NCI-H446 treated with DMSO at 0.1 percent for 48 hours (cell line): ENCODE measurements at regions not wholly inside any gene's neighbourhood (a gene's known extent, or its start where the extent isn't known, plus 50 kb on each side); places are given as distances from the start of the nearest gene placed in this dataset.
"Not testable (repeated sequence)": the region's sequence is repeated elsewhere in the genome, so short reads cannot be mapped to it uniquely, and the experiment has no call there.

Source experiments
- DNase-seq: peaks from one replicate; lab custom pipeline; 2025; lab: John Stamatoyannopoulos, UW

DNA sequence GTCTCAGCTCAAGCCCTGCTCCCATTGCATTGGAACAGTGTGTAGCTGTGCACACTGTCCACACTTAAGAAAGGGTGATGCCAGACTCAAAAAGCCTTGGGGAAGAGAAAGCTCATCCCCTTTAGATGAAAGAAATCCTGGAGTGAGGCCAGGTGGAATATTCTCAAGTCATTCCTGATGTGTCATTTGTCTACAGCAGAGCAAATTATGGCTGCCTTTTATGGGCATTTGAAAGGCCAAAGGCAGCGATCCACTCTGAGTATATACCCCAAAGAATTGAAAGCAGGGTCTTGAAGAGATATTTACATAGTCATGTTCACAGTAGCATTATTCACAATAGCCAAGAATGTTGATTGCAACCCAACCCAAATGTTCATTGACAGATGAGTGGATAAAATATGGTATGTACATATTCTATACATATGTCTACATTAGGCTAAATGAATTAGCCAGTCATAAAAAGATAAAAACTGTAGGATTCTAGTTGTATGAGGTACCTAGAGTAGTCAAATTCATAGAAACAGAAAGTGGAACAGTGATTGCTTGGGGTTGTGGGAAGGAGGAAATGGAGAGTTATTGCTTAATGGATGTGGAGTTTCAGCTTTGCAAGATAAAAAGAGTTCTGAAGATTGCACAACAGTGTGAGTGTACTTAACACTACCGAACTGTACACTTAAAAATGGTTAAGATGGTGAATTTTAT lies 214.9 kb downstream of the KCNRG start:
- DNase-seq: no peak

DNA sequence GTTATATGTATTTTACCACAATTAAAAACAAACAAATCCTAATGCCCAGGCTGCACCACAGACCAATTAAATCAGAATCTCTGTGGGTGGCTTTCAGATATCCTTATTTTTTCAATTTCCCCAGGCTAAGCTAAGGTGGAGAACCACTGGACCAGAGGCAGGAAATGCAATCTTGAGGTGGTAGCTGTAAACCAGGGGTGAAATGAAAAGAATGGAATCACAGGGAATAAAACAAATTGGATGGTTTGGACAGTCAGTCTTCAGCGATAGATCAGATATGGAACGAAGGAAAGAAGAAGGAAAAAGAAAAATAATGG lies 215.4 kb downstream of the KCNRG start:
- no peak for DNase-seq

DNA sequence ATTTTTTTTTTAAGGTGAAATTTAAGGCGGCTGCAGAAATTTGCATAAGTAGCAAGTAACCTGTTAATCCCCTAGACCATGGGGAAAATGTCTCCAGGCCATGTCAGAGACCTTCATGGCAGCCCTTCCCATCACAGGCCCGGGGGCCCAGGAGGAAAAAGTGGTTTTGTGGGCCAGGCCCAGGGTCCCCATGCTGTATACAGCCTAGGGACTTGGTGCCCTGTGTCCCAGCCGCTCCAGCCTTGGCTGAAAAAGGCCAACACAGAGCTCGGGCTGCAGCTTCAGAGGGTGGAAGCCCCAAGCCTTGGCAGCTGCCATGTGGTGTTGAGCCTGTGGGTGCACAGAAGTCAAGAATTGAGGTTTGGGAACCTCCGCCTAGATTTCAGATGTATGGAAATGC lies 218.3 kb downstream of the KCNRG start:
- DNase-seq: not testable (repeated sequence)

DNA sequence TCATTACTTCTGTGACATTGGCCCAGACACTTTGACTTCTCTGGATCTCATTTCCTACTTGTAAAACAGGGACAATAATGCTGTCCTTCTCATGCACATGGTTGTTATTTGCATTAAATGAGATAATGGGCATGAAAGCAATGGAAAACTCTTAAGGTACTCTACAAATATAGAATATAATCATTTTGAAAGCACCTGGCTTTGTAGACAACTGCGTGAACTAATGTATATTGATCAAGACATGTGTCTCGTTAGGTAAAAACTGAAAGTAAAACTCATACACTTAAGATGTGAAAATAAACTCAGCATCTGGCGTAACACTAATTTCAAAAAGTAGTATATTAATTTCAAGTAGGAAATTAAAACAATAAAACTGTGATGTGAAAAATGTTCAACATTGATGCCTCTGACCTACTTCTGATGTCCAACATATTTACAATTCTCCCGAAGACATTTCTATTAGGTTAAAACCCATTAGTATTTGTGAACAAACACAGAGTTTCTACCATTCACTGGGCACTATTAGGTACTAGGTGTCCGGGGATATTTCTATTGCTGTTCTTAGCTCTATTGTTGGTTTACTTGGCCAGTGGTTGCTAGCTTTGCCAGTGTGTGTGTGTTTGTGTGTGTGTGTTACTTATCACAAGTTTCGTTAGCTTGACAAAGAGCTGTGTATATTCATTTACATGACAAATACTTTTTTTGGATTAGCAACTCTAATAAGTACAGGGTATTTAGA lies 220.5 kb downstream of the KCNRG start:
- DNase-seq: no peak

DNA sequence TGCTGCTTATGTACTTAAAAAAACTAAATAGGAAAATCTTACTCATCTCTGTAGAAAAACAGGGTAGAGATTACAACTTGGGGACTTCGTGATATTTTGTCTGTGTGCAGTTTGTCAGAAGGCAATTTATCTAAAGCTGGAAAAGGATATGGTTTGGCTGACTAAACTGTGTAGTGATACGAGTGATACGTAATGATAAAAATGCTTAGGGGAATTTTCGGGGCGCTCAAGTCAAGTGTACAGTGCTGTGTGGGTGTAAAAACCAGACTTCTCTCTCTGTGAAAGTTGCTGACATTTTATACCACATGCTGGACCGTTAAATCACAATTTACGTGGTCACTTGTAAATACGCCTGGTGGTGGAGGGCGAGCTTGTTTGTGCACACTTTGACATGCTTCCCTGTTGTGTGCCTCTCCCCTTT lies 221.7 kb downstream of the KCNRG start:
- no peak for DNase-seq

DNA sequence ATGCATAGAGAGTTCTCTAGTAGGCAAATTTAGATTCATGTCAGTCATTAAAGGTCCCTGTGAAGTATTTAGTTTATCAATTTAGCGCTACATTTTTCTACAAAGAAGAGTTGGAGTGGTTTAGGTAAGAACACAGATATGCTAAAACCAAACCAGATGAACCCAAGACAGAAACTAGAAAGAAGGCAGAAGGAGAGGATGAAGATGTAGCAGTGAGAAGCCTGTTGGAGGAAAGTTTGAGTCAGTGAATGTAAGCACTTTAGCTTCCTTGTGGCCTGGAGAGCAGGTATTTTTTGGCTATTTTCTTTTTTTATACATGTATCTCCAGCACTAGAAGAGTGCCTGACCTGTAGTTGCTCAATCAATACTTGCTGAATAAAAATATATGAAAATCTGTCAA lies 223.7 kb downstream of the KCNRG start:
- DNase-seq: no peak

DNA sequence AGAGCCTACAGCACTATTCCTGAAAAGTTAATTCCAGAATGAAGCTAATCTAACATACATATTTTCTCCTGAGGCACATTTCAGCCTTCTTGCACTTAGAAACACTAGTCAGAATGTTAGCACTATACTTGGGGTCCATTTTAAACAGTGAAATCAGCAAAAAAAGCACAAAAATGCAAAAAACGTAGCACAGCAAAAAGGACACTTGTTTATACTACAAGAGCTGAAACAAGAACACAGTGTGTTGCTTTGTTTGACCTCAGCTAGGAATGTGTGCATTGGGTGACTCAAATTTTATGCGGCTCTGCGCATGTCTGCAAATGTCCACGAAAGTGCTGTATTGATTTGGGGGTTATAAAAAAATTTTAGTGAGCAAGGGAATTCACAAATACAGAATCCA lies 226.2 kb downstream of the KCNRG start:
- no peak for DNase-seq

DNA sequence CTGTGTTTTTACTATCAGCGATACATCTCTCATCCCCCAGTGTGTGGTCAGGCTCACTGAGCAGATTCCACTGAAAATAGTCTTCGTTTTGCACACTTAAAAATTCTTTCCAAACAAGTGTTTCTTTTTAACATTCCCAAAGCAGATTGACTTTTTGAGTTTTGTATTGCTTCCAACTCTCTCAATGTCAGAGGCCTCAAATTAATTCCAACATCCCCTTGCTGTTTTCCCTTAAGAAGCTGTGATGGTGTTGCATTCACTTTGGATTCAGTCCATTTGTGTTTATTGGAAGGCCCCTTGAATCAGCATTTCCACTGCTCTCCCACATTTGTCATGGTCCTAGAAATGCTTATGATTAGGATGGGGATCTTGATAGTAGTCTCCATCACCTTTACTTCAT lies 228.7 kb downstream of the KCNRG start:
- DNase-seq: no peak

DNA sequence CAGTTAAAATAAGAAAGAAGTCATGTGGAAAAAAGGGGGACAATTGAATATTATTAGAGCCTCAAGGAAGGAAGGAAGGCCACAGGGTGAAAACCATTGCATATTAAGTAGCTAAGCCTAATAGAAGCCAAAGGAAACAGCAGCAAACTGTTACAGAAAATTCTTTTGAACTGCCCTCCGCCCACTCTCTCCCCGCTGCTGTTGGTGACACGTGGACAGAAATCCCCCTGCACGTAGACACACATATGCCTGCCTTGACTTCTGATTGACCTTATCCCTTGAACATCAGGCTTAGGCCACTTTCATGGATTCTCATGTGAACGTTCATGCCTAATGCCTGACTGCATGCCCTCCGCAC lies 229.1 kb downstream of the KCNRG start:
- DNase-seq: no peak

DNA sequence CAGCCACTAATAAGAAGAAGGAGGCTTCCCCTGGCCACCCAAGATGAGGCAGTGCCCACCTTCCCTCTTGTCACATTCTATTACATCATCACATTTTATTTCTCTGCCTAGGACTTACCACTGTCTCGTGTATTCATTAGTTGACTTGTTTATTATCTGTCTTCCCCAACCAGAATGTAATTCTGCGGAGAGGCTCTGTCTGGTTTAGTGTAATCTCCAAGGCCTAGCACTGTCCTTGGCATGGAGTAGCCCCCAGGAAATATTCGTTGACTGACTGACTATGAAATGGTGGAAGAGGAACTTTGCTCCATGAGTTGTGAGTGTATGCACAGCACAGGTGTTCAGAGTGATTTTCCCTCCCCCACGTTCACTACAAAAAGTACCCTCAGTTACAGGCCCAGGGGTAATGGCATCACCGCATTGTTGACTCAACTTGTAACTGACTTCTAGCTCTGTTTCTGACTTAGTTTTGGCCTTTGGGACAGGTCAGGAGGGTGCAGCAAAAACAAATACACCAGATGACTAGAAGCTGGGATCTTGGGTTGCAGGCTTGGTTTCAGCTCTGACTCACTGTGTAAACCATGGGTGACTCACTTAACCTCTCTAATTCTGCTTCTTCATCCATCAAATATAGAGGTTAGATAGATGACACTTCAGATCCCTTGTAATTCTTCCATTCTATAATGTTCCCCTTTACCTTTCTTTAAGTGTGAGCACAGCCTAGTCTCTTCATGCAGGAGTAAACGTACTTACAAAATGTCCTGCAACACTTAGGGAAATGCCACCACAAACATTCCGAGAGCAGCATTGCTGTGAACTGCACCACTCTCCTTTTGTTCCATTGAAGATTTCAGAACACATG lies 229.7 kb downstream of the KCNRG start:
- peak; percentile 3 for DNase-seq

DNA sequence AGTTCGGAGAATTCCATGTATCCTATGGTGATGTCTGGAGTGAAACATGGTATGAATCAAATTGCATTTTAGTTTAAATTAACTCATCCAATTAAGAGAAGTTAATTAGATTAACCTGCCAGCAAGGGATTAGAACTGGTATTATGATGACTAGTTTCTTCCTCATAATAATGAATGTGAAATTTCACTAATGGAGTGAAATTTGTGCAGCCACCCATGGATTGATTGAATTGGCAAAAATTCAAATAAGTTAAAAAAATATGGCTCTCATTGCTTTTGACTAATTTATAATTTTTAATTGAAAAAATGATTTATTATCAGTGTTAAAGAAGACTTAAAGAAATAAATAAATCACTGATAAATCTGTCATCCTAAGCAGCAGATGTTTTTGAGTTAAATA lies 232.0 kb downstream of the KCNRG start:
- no peak for DNase-seq

DNA sequence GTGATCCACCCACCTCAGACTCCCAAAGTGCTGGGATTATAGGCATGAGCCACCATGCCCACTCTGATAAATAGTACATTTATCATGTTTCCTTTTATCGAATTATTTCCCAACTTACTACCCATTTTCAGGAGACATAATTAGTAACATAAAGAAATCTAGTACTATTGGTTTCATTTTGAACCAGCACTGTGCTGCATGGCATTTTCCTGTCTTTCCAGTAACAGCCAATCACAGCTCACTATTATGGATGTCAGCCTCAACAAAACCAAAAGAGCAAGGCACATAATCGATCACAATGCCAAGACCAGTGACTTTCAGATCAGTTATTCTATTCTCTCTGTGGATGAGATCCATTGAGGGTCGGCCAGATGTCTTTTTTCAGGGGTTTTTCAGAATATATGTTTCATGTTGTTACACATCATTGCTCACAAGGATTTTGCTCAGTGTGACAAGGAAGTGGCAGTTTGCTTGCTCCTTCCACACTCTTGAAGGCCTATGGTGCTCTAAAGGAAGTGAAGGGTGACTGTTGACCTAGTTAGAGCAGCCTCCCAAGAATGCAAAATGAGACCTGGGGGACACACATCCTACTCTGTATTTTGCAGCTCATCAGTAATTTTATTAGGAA lies 233.4 kb downstream of the KCNRG start:
- DNase-seq: no peak

DNA sequence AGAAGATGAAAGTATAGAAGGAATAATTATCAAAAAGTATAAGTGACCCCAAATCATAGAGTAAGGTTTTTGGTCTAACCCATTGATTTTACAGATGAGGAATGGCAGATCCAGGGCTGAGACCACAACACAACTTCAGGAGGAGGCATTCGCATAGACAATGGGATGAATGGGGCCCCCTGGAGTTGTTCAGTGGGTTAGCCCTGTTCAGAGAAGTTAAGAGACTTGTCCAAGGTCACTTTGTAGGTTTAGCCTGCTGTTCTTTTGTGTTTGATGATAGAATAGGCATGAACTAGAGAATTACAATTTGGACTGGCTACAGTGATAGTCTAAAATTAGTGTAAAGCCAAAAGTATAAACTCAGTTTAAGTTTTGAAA lies 233.9 kb downstream of the KCNRG start:
- no peak for DNase-seq

DNA sequence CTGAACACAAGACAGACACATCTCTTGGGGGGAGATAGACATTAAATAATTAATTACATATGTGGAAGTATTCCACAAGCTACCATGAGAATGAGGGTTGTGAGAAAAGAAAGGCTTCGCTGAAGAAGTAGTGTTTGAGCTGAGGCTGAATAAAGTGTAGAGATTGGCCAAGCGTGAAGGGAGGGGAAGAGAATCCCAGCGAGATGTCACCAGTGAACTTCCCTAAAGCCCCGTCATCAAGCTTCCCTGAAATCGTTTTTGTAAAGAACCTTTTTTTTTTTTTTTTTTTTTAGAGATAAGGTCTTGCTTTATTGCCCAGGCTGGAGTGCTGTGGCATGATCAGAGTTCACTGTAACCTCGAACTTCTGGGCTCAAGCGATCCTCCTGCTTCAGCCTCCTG lies 235.2 kb downstream of the KCNRG start:
- DNase-seq: no peak

DNA sequence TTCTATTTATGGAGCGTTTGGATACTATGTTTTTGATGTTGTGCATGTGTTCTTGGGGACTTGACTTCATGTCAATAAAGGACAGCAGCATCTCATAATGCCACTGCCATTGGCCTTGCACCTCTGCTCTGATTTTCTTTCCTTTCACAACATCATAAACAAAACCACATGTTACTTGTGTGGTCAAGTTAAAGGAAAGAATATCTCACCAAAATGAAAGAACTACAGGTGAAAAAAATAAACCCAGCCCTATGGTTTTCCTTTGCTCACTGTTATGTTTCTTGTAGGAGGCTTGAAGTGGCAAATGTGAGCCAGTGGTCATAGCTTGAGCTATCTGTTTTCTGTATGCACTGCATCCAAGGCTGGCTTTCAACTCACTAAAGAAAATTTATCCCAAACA lies 240.4 kb downstream of the KCNRG start:
- no peak for DNase-seq

DNA sequence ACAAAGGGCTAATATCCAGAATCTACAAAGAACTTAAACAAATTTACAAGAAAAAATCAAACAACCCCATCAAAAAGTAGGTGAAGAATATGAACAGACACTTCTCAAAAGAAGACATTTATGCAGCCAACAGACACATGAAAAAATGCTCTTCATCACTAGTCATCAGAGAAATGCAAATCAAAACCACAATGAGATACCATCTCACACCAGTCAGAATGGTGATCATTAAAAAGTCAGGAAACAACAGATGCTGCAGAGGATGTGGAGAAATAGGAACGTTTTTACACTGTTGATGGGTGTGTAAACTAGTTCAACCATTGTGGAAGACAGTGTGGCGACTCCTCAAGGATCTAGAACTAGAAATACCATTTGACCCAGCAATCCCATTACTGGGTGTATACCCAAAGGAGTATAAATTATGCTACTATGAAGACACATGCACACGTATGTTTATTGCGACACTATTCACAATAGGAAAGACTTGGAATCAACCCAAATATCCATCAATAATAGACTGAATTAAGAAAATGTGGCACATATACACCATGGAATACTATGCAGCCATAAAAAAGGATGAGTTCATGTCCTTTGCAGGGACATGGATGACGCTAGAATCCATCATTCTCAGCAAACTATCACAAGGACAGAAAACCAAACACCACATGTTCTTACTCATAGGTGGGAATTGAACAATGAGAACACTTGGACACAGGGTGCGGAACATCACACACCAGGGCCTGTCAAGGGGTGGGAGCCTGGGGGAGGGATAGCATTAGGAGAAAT lies 241.5 kb downstream of the KCNRG start:
- DNase-seq: not testable (repeated sequence)

DNA sequence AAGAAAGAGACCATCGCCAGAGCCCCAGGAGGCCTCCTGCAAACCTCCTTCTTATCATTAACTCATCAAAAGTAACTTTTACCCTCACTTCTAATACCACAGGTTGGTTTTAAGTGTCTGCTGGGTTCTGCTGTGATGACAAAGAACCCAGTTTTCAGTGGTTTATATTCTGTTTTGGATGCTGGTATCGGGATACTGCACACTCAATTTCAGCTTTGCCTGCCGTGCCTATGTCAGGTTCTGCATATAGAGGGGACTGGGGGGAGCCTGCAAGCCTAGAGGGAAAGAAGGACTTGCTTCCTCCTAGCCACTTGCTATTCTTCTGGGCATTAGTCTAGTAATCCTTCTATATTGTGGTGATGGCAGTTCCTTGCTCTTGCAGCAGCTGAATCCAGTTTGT lies 242.4 kb downstream of the KCNRG start:
- DNase-seq: no peak

DNA sequence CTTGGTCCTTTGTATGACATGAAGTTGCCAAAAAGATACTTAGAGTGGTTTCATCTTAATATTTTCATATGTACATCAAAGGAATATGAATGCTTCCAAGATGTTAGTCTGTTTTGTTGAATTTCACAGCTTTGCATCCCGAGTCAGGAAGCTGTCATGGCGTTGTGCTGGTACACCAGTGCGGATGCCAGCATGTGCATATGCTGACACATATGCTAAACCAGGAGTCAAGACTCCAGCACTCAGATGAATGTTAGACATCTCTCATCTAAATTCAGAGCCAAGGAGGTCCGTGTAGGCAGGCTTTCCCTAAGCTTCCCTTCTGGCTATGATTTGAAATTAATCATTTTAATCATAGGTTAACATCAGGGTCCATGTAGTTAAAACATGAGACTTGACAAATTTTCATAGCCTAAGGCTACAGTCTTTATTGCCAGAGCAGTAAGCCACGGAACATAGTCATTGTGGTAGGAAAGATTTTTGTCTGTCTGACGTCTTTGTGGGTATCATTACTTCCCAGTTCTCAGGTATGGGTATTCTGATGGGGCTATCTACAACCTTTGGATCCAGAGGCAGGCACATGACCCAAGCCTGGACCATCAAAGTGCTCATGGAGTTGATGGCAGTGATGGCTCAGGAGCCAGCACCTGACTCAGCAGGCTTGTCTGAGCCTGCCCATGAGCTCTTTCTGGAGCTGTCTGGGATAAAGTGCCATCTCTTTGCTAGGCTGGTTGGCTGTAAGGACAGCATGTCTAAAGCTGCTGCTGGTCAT lies 246.1 kb downstream of the KCNRG start:
- DNase-seq: no peak

DNA sequence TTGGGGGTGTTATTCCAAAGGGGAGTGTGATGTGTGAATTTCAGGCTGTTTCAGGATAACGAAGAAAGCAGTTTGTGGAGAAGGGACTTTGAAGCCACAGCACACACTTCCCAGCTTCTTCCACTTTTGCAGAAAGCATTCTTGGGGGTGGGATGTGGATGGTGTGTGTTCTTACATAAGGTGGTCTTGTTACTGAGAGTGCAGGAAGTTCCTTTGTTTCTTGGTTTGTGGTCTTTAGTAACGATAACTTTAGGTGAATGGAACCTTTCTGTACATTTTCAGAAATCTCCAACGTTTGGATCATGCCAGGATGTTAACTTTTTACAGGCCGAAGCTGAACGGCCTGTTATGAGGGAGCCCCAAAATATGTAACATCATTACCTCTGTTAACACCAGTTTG lies 251.8 kb downstream of the KCNRG start:
- DNase-seq: no peak

DNA sequence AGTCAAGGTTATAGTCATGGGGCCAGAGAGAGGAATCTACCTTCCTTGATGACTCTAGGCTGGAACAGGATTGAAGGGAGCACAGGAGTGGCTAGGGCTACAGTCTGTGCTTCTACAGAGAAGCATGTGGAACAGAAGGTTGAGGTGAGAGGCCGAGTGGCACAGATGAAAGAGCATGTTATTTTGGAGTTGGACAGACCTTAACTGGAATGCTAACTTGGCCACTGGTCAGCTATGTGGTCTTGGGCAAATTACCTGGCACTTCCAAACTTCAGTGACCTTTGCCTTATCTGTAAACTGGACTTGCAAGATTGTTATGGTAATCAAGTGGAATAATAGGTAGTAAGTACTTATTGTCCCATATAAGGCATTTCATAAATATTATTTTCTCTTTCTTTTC lies 252.7 kb downstream of the KCNRG start:
- no peak for DNase-seq

DNA sequence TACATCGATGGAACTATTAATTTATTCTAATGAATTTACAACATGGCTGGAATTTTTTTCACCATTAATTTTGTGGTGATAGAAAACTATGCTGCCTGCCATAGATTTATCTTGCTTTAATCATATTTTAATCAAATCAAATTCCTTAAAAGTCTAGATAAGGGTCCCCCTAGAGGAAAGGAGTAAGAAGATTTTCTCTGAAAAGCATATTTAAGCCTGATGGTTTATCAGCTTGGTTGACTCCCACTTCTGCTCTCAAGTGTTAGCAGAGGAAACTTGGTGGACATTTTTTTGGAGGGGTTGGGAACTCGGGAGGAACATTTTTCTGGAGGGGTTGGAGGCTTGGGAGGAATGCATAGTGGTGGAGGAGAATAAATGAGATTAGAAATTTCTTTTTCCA lies 253.3 kb downstream of the KCNRG start:
- DNase-seq: no peak
